HG03521 (cell line): ENCODE measurements at regions not wholly inside any gene's neighbourhood (a gene's known extent, or its start where the extent isn't known, plus 50 kb on each side); places are given as distances from the start of the nearest gene placed in this dataset.
"Not testable (repeated sequence)": the region's sequence is repeated elsewhere in the genome, so short reads cannot be mapped to it uniquely, and the experiment has no call there.

Source experiments
- ATAC-seq: cut with Tn5 transposase; IDR thresholded peaks from one replicate; pipeline ENCODE4 v1.9.1; 2021; ENCODE audit warnings: mild to moderate bottlenecking, moderate library complexity; ENCODE audit not compliant: unreplicated experiment

DNA sequence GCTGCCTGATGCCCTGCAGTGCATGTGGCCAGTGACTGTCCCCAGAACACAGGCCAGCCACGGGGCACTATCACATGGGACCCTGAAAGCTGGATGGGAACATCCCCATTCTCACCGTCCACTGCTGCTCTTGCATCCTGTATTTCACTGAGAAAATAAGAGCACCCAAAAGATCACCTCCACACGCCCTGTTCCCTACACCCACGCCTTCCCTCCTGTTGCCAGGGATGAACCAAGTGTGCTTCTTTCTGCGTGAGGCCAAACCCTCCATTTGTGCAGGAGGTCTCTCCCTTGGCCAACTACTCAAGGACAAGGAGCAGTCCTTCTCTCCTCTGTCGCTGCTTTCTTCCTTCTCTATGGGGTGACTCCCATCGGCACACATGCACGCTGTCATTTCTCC lies 118.3 kb downstream of the LRRC37A3 start:
- not testable (repeated sequence) for ATAC-seq

DNA sequence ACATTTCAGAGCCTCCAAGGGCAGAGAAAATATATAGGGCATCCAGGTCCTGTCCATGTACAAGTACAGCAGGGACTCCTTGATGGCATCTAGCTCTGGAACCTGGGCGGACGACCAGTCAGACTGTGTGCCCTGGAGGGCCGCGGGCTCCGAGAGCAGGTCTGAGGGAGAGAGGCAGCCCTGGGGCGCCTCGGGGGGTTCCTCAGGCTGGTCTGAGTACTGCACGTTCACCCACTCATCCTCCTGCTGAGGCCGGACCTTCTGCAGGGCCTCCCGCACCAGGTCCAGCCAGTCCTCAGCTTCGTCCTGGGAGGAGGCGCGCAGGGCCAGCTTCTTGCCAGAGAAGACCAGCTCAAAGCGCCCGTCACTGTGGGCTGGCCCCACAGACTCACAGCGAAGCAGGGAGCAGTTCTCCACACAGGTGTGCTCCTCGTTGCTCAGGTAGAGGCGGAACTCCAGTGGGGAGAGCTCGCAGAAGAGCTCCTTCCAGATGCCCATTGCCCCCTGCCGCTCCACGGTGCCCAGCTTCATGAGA lies 118.8 kb downstream of the LRRC37A3 start:
- ATAC-seq: not testable (repeated sequence)

DNA sequence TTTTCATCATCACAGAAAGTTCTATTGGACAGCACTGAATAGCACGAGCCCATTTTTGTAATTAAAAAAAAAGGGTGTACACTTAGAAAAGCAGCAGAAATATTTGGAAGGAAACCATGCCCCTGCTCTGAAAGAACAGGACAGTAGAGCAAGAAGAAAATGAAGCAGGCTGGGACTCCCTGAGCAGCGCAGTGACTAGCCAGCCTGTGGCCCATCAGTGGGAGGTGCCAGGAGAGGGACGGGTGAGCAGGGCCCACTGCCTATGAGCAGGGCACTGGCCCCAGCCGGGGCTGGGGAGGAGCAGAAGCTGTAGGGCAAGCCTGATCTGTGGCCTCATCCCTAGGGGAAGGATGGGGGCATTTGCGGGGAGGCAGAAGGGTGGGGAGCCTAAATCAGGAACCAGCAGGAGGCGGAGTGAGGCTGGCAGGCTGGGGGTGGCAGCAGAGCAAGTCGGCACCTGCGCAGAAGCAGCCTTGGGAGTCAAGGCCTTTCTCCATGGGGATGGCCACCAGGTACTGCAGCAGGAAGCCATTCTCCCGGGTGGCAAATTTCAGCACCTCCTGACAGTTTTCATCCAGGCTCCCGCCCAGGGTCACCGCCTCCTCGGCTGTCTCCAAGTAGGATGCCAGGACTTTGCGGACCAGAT lies 119.6 kb downstream of the LRRC37A3 start:
- ATAC-seq: not testable (repeated sequence)

DNA sequence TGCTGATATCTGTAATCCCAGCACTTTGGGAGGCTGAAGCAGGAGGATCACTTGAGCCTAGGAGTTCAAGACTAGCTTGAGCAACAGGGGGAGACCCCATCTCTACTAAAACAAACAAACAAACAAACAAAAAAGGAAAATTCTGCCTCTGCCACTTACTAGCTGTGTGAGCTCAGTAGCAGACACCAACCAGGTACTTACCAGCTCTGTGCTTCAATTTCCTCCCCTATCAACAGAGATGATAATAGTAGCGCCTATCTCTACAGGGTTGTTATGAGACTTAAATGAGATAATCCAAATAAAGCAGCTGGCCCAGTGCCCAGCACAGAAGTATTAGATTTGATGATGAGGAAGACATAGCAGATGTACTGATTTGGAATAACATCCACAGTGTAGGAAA lies 120.3 kb downstream of the LRRC37A3 start:
- not testable (repeated sequence) for ATAC-seq

DNA sequence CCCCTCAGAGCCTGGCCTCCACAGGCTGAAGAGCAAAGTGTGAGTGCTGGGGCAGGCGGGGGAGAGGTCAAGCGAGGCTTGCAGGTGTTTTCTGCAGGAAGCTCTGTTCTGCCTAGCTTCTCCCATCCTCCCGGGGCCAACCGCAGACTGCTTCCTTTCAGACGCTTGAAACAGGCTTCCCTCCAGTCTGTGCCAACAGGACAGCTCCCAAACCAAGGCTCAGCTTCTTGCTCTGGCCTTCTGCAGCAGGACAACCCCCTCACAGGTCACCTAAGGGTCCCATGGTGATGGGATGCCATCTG lies 120.8 kb downstream of the LRRC37A3 start:
- ATAC-seq: not testable (repeated sequence)

DNA sequence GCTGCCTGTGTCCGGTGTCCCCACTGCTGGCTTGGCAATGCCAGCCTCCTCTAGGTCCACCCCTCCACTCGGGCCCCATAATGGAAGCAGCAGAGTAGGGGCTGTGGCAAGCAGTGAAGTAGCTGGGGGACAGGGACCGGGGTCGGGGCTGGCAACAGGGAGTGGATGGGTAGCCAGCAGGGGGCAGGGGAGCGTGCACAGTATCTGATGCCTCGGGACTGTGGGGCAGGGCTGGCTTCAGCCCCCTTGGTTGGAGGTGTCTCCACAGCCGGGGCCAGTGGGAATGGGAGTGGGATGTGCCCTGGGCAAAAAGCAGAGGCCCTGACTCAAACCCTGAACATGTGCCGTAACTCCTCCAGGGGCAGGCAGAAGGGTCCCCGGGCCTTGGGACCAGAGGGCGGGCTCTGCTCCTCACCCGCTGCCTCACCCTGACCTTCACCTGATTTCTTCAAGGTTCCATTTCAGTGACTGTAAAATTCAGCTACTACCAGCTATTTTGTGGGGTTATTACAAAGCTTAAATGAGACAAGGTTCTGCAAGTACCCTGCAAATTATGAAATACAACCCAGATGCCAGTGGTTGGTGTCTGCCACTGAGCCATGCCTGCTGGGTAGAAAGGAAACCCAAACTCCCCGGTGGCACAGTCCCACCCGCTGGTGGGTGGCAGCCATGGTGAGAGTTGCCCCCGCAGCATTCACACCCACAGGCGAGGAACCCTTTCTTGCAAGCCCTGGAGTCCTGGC lies 121.4 kb downstream of the LRRC37A3 start:
- not testable (repeated sequence) for ATAC-seq

DNA sequence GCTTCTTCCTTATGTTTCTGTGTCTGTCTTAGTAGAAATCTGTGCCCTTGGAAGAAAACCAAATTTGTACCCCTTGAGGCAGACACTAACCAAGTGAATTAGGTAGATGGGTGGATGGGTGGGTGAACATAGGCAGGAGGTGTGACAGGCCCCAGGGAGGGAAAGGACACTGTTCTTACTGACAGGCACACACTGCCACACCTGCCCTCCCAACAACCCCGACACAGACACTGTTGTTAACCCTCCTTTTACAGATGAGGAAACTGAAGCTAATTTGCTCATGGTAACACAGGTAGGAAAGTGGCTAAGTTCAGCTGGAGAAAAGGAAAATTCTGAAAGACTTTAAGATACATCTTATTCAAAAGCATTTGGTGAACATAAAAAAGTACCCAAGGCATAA lies 123.9 kb downstream of the LRRC37A3 start:
- ATAC-seq: not testable (repeated sequence)

DNA sequence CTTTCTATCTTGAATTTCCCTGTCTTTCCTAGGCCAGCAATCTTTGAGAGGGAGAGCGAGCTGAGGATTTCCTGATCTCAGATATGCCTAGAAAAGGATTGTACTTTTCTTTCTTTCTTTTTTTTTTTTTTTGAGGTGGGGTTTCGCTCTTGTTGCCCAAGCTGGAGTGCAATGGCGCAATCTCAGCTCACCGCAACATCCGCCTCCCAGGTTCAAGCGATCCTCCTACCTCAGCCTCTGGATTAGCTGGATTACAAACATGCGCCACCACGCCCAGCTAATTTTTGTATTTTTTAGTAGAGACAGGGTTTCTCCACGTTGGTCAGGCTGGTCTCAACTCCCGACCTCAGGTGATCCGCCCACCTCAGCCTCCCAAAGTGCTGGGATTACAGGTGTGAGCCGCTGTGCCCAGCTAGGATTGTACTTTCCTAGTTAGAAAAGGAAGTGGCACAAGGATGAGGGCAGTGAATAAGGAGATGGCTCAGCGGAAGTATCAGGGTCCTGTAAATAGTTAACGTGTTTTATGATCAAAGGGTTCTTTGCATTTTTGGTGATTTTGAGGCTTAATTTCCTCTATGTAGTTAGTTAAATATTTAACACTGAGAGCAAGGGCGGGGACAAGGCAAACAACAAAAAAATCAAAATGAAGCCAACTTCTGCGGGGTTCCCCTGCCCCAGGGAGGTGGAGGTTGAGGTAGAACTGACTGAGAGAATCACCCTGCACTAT lies 124.6 kb downstream of the LRRC37A3 start:
- not testable (repeated sequence) for ATAC-seq

DNA sequence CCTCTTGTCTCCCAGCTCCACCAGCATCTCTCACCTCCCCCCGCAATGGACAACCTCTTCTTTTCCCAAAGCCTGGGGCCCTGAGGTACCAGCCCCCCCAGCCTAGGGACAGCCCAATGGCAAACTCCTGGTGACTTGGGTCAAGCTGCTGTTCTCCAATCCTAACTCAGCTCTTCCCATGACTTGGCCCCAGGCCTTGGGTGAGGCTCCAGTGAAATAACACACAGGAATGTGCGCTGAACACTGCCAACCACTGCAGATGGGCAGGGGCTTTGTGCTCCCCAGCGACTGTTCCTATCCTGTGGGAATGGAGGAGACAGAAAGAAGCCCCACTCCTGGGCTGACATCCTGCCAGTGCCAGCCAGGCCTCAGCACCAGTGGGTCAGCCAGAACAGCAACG lies 125.2 kb downstream of the LRRC37A3 start:
- ATAC-seq: not testable (repeated sequence)

DNA sequence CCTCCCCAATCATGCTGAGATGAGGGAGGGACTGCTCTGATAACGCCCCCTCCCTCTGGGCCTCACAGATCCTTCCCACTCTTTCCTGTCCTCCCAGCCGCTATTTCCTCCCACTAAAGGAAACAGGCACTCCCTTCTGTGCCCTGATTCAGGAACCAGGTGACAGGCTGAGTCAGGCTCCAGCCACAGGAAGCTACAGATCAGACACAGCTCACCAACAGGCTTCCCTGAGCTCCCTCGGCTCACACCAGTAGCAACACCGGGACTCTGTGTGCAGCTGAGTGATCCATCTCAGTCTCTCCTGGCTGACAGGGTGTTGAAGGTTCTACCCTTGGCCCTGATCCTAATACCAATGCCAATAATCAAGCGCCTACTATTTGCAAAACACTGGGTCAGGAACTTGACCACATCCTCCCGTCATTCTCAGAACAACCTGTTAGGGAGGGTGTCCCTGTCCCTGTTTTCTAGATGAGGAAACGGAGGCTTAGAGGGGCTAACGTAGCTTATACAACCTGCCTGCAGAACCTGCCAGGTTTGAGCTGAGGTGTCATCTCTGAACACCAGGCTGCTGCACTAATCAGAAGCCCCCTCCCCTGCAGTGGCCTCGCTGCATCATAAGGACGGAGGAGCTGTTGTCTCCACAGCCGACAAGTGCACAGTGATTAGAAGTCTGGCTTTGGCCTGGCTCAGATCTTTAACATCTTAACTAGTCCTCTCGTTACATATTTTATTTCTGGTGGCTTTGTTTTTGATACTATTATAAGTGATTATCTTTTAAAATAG lies 126.3 kb downstream of the LRRC37A3 start:
- ATAC-seq: not testable (repeated sequence)

DNA sequence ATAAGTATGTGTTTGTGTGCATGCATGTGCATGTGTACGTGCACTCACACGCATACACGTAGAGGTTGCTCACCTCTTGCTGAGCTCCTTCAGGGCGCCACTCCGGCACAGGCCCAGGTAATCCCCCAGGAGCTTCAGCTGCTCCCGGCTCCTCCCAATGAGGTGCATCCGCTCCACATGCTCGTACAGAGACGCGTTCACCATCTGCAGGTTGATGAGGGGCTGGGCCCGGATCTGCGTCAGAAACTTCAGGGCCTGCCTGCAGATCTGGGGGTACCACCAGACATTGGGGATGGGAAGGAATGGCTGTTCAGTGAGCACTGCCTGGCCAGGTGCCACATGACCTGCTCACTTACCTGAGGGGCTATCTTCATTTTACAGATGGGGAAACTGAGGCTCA lies 127.0 kb downstream of the LRRC37A3 start:
- not testable (repeated sequence) for ATAC-seq

DNA sequence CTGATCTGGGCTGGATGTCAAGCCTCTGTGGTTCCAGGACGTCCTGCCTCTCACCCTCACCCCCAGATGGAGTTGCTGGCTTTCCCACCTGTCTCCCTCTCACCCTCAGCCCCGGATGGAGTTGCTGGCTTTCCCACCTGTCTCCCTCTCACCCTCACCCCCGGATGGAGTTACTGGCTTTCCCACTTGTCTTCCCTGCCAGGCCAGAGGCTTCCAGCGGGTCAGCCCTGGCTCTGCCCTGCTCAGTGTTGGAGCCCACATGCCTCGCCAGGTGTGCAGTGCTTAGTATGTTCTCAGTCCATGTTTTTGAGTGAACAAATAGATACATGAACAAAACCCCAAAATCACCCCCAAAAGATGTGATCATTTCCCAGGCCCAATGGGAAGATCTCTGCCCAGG lies 127.6 kb downstream of the LRRC37A3 start:
- not testable (repeated sequence) for ATAC-seq

DNA sequence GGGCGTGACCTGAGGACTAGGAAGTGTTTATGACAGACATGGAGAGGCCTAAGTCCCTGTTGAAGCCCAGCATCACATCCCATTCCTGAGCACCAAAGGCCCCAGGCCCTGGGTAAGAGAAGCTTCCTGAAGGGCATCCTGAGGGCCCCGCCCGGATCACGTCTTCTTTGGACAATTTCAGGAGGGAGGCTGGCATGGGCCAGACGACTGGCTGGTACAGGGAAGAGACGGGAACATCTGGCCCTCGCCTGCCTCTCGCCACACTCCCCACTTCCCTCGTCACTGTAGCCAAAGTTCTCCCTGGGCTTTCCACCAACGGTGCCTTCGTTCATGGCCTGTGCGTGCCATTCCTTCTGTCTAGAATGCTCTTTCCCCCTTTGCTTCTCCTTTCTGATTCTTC lies 128.1 kb downstream of the LRRC37A3 start:
- not testable (repeated sequence) for ATAC-seq

DNA sequence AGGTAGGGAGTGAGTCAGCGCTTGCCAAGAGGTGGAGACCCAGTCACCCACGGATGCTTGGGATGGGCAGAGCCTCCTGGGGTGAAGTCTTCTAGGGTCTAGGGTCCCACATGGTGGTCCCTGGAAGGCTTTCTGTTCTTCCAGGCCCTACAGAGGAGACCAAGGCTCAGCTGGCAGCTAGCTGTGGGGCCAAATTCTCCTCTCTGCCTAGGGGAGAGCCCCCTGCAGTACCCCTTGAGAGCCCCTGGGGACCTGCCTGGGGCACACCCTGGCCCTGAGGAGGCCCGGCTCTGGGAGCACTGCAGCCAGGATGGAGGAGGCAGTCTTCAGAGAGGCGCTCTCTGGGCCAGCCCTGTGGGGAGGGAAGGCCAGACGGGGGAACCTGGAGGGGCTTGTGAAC lies 128.6 kb upstream of the SMURF2 start:
- not testable (repeated sequence) for ATAC-seq

DNA sequence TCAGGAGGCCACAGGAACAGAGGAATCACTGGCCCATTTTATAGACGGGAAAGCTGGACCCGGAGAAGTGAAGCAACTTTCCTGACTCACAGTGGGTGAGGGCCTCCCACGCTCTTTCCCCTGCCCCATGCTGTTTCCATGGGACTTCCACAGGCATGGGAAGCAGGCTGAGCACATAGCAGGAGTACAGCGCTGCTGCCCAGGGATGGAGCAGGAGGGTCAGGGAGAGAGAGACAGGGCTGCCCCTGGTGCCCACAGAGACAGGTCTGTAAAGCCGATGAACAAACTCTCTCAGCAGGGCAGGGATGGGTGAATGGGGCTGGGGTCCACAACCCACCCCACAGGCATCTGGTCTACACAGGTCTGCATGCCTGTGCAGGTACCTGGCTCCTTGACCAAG lies 128.1 kb upstream of the SMURF2 start:
- ATAC-seq: not testable (repeated sequence)

DNA sequence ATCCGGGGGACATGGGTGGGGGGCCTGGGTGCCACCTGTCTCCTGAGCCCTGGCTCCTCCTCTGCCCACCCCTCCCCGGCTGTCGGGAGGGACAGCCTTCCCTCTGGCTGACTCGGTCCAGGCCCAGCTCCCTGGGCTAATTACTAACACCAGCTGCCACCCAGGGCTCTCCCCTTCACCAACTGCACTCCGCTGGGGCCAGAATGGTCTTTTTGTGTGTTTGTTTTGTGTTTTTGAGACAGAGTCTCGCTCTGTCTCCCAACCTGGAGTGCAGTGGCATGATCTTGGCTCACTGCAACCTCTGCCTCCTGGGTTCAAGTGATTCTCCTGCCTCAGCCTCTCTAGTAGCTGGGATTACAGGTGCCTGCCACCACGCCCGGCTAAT lies 126.9 kb upstream of the SMURF2 start:
- not testable (repeated sequence) for ATAC-seq

DNA sequence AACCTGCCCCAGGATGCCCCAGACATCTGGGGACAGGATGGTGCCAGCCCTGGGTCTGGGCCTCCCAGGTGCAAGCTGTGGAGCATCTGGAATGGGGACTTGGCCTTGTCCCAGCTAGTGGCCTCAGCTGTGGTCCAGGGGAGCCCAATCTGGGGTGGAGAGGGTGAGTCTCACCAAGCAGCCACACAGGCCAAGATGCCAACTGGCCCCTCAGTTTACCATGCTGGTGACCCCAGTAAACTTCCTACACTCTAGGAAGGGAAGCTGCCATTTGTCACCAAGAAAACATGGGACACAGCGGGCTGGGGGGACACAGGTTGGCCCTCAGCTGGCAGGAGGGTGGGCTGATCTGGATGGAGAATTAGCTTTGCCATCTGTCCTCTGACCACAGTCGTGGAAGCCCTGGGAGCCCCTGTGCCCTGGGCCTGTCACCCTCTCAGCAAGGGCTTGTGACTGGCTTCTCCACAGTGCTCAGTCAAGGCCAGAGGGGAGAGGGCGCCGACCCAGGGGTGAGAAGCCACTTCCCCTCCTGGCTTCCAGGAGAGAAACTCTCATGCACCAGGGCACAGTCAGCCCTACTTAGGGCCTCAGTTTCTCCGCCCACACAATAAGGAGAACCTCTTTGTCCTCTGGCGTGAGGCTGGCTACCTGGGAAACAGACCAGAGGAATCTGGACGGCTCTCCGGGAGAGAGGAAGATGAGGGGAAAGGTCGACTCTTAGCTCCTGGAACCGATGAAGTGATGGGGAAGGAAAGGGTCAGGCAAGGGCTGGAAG lies 126.4 kb upstream of the SMURF2 start:
- no peak for ATAC-seq

DNA sequence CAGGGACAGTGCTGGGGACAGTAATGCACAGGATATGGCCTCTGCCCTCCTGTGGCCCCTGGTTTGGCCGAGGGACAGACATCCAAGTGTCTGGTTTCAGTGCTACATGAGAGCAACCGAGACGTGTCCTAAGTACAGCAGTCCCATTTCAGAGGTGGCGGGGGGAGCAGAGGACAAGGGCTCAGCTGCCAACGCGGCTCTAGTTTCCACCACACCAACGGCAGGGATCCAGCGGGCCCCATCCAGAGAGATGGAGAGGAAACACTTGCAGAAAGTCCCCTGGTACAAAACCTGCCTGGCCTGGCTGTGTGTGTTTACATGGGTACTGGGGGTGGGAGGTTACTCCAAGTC lies 125.8 kb upstream of the SMURF2 start:
- no peak for ATAC-seq

DNA sequence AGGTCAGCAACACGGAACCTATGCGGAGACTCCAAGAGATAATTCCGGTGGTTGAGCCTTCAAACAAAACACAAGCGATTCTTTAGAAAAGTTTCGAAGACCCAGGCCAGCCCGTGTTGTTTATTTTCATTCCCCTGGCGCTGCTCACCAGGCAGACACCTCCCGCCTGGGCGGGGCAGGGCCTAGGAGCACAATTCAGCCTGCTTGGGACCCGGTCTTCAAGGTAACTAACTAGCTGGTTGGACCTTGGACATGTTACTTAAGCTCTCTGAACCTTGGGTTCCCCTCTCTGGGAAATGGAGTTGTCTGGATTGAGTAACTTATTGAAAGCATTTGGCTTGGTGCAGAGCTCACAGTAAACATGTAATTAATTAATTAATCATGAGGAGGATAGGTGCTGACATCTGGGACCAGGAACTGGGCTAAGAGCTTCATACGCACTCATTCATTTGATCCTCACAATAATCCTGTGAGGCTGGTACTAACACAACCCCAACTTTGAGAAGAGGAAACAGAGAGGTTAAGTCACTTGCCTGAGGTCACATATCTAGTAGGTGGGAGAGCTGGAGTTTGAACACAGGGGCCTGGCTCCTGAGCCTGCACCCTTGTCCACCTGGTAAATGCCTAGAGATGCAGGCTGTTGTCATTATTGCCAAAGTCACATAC lies 125.3 kb upstream of the SMURF2 start:
- no peak for ATAC-seq

DNA sequence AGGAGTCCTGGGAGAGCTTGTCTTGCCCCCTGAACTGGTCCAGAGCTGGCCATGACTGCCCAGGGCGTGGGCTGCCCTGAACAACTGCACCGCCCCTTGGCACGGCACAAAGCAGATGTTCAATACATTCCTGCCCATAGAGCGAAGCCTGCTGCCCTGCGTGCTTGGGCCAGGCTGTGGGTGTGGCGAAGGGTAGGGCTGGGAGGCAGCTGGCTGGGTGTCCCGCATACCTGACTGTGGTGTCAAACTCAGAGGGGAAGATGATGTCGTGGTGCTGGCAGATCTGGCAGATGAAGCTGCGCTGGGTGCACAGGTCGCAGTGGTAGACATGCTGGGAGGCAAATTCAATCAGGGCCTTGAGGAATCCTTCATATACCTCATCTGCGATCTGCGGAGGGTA lies 124.2 kb upstream of the SMURF2 start:
- no peak for ATAC-seq
